Activated T-helper 1 cell treated with Interleukin-2 at 50 U/mL for 16 hours (primary cell): ENCODE measurements at regions not wholly inside any gene's neighbourhood (a gene's known extent, or its start where the extent isn't known, plus 50 kb on each side); places are given as distances from the start of the nearest gene placed in this dataset.
"Not testable (repeated sequence)": the region's sequence is repeated elsewhere in the genome, so short reads cannot be mapped to it uniquely, and the experiment has no call there.

ENCODE experiments used
- DNase-seq: peaks from one replicate; pipeline ENCODE4 v3.0.0-alpha.2; 2020; ENCODE audit warnings: low read depth

DNA sequence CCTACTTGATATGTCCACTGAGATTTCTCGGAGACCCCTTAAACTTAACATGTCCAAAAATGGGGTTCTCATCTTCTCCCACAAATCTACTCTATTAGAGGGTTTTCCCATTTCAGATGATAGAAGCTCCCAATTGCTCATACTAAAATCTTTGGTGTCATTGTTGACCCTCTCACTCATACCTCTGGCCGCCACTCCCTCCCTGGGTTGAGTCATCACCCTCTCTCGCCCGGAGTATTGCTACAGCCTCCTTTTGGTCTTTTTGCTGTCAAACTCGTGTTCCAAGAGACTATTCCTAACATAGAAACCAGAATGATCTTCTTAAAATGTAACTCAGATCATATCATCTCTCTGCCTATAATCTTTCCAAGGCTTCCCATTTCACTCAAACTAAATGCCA is 91.0 kb upstream of the GNAQ start:
- no peak for DNase-seq

GRCh38 chr9:78121488-78121887 is 89.9 kb upstream of the GNAQ start:
- peak; percentile 36 for DNase-seq

- DNase-seq, result no peak
These were observed 87.3 kb upstream of the GNAQ start for GRCh38 chr9:78118742-78119473.

DNA sequence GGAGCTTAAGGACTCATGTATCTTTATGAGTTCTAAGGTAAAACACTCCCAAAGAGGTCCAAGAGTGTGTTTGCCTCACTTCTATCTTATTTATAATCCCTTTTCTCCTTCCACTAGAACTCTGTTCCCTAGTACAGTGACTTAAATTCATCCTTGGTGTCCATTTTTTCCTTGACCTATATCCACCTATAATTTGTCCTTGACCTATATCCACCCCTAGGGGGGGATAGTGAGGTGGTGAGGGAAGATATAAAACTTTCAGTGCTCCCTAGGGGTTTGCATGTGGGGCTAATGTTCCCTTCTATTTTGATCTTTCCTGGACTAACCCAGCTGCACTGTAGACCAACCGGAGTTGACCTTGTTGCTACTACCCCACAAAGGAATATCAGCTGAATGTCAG is 83.5 kb upstream of the GNAQ start:
- no peak for DNase-seq

GRCh38 chr9:78114581-78114980 is 83.0 kb upstream of the GNAQ start:
- no peak for DNase-seq

DNA sequence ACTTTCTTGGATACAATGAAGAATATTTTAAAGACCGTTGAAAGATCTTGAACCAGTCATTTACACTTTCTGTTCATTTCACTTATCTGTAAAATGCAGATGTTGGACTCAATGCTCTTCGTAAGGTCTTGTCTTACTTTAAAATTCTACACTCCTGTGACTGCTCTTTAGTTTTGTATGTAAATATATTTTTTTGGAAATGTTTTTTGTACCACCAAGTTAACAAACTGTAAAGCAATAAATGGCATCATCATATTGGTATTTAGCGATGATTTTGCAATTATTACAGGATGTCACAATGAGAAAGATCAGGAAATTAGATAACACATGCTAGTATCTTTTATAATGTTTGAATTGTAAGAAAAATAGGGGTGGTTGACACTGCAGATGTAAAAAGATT is 80.8 kb upstream of the GNAQ start:
- DNase-seq, result no peak

DNA sequence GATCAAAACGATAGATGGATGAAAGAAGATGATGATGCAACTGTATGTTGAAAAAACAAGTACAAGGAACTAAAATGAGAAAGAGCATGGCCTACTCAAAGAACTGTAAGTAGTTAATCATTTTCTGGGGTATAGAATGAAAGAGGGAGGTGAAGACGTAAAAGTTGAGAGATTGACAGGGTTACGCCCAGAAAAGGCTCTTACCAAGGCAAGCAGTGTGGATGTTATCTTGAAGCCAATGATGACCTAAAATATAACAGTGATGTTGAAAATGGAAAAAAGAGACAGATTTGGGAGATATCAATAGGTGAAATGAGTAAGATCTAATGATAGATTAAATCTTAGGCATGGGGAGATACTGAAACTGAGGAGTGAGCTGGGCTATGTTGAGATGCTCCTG is 80.4 kb upstream of the GNAQ start:
- DNase-seq, result no peak

GRCh38 chr9:78109075-78109474 is 77.5 kb upstream of the GNAQ start:
- DNase-seq, result no peak

GRCh38 chr9:78106586-78106985 is 75.0 kb upstream of the GNAQ start:
- DNase-seq, result not testable (repeated sequence)

DNA sequence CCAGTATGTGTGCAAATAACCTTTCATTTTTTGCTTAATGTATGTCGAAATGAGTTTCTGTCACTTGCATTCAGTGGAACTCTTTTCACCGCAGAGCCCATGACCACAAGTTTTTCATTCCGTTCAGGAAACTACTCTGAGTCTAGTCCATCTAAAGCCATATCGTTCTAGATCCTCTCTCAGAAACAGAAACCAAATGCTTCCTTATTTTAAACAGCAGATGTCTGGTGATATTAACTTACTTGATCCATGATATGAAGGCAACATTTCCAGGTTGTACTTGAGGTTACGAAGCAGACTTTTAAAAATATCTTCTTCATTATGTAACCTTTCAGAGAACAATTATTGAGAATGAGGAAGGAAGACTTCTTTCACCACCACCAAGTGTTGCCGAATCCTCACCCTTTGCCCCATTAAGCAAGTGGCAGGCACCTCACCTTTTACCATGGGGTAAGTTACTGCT is 72.4 kb upstream of the GNAQ start:
- no peak for DNase-seq

GRCh38 chr9:78101247-78101646 is 69.6 kb upstream of the GNAQ start:
- no peak for DNase-seq

- no peak for DNase-seq
These were observed 65.9 kb upstream of the GNAQ start for GRCh38 chr9:78097541-78097940.

DNA sequence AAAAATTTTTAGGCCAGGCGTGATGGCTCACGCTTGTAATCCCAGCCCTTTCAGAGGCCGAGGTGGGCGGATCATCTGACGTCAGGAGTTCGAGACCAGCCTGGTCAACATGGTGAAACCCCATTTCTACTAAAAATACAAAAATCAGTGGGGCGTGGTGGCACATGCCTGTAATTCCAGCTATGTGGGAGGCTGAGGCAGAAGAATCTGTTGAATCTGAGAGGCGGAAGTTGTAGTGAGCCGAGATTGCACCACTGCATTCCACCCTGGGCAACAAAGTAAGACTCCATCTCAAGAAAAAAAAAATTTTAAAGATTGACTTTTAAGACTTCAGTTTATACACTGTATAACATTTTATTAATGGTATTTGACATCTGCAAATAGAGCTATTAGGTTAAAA is 60.1 kb upstream of the GNAQ start:
- DNase-seq, result no peak

GRCh38 chr9:78089111-78089510 is 57.5 kb upstream of the GNAQ start:
- no peak for DNase-seq

GRCh38 chr9:78088190-78088589 is 56.6 kb upstream of the GNAQ start:
- not testable (repeated sequence) for DNase-seq
